ENCODE measurements at regions not wholly inside any gene's neighbourhood (a gene's known extent, or its start where the extent isn't known, plus 50 kb on each side); places are given as distances from the start of the nearest gene placed in this dataset.

DNA sequence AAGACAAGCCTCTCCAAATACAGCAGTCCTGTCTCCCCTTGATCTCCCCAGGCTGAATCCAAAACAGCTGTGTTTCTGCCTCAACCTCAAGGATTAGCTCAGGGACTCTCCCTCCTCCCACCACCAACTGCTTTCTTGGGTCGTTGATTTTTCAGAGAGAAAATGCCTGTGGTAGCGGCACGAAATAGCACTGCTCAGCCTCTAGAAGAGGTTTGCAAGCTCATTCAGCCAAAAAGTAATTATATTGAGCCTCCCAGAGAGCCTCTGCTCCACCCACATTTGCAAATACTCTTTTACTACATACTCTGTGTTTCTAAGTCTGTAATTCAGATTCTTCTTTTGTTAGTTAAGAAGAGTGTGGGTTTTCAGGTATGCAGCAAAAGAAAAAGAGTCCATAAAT lies 396.4 kb upstream of the TNP1 start:
- no peaks in the 10 kb centered on the region for H4K20me1 ChIP-seq (ENCODE audit: insufficient read depth)
- H2AFZ ChIP-seq: no peak overlapping the region
- 0 out of 2 replicates have a peak, but pooled peaks cover 4% of the 10 kb centered on the region for H3F3A ChIP-seq (ENCODE audit: insufficient read depth, low read depth)
- DNase-seq: no peak
- peaks cover 10% of the 10 kb centered on the region; the same call in 1 of the 2 replicates for H3K4me1 ChIP-seq (replicated peaks; ENCODE audit: insufficient read depth)
- no peaks in the 10 kb centered on the region; the same call in 1 of the 2 replicates for H3K9me3 ChIP-seq (ENCODE audit: insufficient read depth, low read depth)
- no peak overlapping the region for H3K4me2 ChIP-seq
- no peaks in the 10 kb centered on the region for H3K27me3 ChIP-seq (ENCODE audit: insufficient read depth, low read depth)
- CTCF ChIA-PET: no interaction called here
- TF ChIP-seq EZH2 (IDR thresholded peaks at IDR 0.05; ENCODE audit: low read depth): no peak
- TF ChIP-seq, protein P1, sequence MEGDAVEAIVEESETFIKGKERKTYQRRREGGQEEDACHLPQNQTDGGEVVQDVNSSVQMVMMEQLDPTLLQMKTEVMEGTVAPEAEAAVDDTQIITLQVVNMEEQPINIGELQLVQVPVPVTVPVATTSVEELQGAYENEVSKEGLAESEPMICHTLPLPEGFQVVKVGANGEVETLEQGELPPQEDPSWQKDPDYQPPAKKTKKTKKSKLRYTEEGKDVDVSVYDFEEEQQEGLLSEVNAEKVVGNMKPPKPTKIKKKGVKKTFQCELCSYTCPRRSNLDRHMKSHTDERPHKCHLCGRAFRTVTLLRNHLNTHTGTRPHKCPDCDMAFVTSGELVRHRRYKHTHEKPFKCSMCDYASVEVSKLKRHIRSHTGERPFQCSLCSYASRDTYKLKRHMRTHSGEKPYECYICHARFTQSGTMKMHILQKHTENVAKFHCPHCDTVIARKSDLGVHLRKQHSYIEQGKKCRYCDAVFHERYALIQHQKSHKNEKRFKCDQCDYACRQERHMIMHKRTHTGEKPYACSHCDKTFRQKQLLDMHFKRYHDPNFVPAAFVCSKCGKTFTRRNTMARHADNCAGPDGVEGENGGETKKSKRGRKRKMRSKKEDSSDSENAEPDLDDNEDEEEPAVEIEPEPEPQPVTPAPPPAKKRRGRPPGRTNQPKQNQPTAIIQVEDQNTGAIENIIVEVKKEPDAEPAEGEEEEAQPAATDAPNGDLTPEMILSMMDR (conservative IDR thresholded peaks at IDR 0.05): no peak
- POLR2A ChIA-PET (ENCODE audit: unreplicated experiment): no interaction called here
- no peaks in the 10 kb centered on the region for H3K9me2 ChIP-seq (ENCODE audit: insufficient read depth)
- no TSS peak for BruUV-seq (replicated peaks)
- no peaks in the 10 kb centered on the region for H3K79me2 ChIP-seq (ENCODE audit: low read depth)
- no peak overlapping the region for H3K4me3 ChIP-seq
- no peaks in the 10 kb centered on the region for H3K36me3 ChIP-seq (ENCODE audit: low read depth)
- intact Hi-C loops (cut with micrococcal nuclease; ENCODE audit: unreplicated experiment): no loop called here
- no peak overlapping the region for H3K27ac ChIP-seq

DNA sequence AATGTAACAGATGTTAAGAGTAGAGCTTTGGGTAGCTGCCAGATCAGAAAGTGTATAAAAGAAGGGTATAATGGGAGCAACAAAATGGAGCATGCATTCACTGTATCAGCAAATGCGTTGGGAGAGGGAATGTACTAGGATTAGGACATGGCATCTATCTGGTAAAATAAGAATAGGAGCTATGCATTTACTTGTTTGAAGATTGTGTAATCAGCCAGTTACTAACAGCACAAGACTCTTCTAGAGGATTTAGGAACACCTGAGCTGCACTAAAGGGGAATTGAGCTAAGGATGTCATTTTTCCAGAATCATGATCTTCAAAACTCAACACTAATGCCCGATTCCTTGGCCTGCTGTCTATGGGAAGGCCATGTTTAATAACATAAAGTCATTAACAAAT lies 394.2 kb upstream of the TNP1 start:
- ChIA-PET POLR2A (ENCODE audit: unreplicated experiment) (no interaction called here), CTCF (interaction anchor here (0.5 kb wide), 1 partner anchor 88 kb away, joined by 4 read pairs; no protein-coding TSS in a partner anchor)
- intact Hi-C loops (cut with micrococcal nuclease; ENCODE audit: unreplicated experiment): no loop called here
- Histone ChIP-seq H3K4me2 (no peak overlapping the region), H3K27me3 (ENCODE audit: insufficient read depth, low read depth) (no peaks in the 10 kb centered on the region), H3K4me3 (no peak overlapping the region), H3F3A (ENCODE audit: insufficient read depth, low read depth) (0 out of 2 replicates have a peak, but pooled peaks cover 4% of the 10 kb centered on the region), H3K9me2 (ENCODE audit: insufficient read depth) (no peaks in the 10 kb centered on the region; the same call in 1 of the 2 replicates), H3K9me3 (ENCODE audit: insufficient read depth, low read depth) (no peaks in the 10 kb centered on the region; the same call in 1 of the 2 replicates), H4K20me1 (ENCODE audit: insufficient read depth) (no peaks in the 10 kb centered on the region), H3K79me2 (ENCODE audit: low read depth) (no peaks in the 10 kb centered on the region), H3K4me1 (replicated peaks; ENCODE audit: insufficient read depth) (peaks cover 10% of the 10 kb centered on the region; the same call in 1 of the 2 replicates), H3K27ac (no peak overlapping the region), H3K36me3 (ENCODE audit: low read depth) (no peaks in the 10 kb centered on the region), H2AFZ (no peak overlapping the region)
- BruUV-seq (replicated peaks): no TSS peak
- no peak for TF ChIP-seq EZH2 (IDR thresholded peaks at IDR 0.05; ENCODE audit: low read depth)
- TF ChIP-seq, protein P1 (conservative IDR thresholded peaks at IDR 0.05): no peak
- DNase-seq: no peak

DNA sequence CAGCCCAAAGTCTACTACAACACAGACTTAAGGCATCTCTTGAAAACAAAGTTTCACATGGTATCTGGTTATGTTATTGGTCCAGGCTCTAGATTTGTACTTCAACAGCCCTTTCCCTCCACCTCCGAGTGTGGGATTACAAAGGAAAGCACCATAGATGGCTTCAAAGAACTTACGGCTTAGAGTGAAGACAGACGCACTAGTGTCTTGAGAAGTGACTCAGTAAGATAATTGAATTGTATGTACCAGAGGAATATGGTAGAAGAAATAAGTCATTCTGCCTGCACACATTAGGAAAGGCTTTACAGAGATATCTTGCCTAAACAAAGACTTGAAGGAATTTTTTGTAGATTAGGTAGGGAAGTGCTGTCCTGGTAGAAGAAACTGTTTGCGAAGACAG lies 392.3 kb upstream of the TNP1 start:
- ChIA-PET CTCF (no interaction called here), POLR2A (ENCODE audit: unreplicated experiment) (no interaction called here)
- no peak overlapping the region for H3K4me3 ChIP-seq
- no peaks in the 10 kb centered on the region for H3K79me2 ChIP-seq (ENCODE audit: low read depth)
- no peaks in the 10 kb centered on the region for H3K27me3 ChIP-seq (ENCODE audit: insufficient read depth, low read depth)
- H3K36me3 ChIP-seq (ENCODE audit: low read depth): no peaks in the 10 kb centered on the region
- no peaks in the 10 kb centered on the region for H3F3A ChIP-seq (ENCODE audit: insufficient read depth, low read depth)
- TF ChIP-seq EZH2 (IDR thresholded peaks at IDR 0.05; ENCODE audit: low read depth): no peak
- TF ChIP-seq, protein P1 (conservative IDR thresholded peaks at IDR 0.05): no peak
- H3K9me3 ChIP-seq (ENCODE audit: insufficient read depth, low read depth): no peaks in the 10 kb centered on the region
- no peaks in the 10 kb centered on the region for H4K20me1 ChIP-seq (ENCODE audit: insufficient read depth)
- BruUV-seq (replicated peaks): no TSS peak
- H3K9me2 ChIP-seq (ENCODE audit: insufficient read depth): no peaks in the 10 kb centered on the region; the same call in 1 of the 2 replicates
- intact Hi-C loops (cut with micrococcal nuclease; ENCODE audit: unreplicated experiment): no loop called here
- H3K4me1 ChIP-seq (replicated peaks; ENCODE audit: insufficient read depth): no peaks in the 10 kb centered on the region
- no peak overlapping the region for H3K27ac ChIP-seq
- H3K4me2 ChIP-seq: no peak overlapping the region
- no peak overlapping the region for H2AFZ ChIP-seq
- no peak for DNase-seq

All from PC-9 (cell line).